Stimulated activated CD4-positive, alpha-beta T cell treated with anti-CD3 and anti-CD28 coated beads, Interleukin-2, amount 100 ng/mL, for 24 hours (primary cell): ENCODE measurements at regions not wholly inside any gene's neighbourhood (a gene's known extent, or its start where the extent isn't known, plus 50 kb on each side); places are given as distances from the start of the nearest gene placed in this dataset.

ENCODE experiments used
- DNase-seq, 2 donors: peaks; one replicate each; pipeline ENCODE4 v3.0.0-alpha.2; 2020

- no peak for DNase-seq
These were observed 125.1 kb upstream of the OSMR start for GRCh38 chr5:38720554-38721361.

GRCh38 chr5:38722918-38723317, 122.9 kb upstream of the OSMR start:
- DNase-seq = no peak

- no peak for DNase-seq
These were observed 122.4 kb upstream of the OSMR start for GRCh38 chr5:38723426-38723825.

GRCh38 chr5:38724301-38725030, 121.3 kb upstream of the OSMR start:
- DNase-seq = no peak

DNA sequence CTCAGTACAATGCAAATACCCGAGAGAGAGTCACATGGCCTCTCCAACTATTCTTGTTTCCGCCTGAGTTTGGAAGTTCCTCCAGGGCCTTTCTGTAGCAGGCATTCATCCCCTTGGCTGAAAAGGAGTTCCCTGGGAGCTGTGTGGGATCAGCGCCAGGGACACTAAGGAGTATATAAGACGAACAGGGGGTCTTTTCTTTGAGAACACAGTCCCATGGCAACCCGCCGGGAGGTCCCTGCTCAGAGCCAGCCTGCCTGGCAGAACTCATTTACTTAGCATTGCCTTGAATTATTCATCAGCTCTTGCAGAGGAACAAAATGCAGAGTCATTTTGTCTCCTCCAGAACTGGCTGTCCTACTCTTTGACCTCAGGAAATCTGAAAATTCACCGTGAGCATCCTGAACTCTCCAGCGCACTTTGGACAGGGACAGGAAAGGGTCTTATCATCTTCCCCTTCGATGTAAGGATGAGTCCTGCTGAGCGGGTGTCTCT, 120.4 kb upstream of the OSMR start:
- no peak for DNase-seq

DNA sequence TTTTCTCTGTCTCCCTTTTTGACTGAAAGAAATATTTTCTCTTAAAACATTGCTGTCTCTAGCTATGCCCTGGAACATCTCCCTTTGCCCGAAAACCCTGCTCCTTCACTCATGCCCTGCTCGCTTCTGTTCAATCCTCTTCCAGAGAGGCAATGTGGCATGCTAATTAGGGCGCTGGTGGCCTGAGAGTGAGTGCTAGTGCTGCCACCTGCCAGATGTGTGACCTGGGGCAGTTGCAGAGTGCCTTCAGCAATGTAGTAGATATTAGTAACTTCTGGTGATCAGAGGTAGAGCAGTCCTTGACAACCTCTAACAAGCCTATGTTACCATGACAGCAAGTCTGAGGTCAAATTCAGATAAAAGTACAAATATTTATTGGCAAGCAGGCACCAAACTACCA, 119.5 kb upstream of the OSMR start:
- DNase-seq = no peak

DNA sequence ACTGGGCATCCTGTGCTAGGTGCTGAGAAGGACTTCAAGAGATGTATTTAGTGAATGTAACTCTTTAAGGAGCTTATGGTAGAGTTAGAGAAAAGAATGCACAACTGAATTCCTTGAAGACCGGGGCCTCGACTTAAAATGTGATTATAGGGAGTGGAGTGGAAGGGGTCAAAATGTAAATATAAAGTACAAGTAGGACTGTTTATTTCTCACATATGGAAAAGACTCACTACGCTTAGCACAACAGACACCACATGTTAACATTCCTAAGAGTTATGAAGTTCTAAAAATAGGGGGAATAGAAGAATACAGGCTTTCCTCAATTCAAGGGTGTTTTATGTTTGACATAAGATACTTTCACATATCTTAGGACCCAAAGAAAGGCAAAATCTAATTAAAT, 117.8 kb upstream of the OSMR start:
- DNase-seq = no peak

GRCh38 chr5:38731461-38731860, 114.4 kb upstream of the OSMR start:
- no peak for DNase-seq

GRCh38 chr5:38734353-38734752, 111.5 kb upstream of the OSMR start:
- DNase-seq = no peak

DNA sequence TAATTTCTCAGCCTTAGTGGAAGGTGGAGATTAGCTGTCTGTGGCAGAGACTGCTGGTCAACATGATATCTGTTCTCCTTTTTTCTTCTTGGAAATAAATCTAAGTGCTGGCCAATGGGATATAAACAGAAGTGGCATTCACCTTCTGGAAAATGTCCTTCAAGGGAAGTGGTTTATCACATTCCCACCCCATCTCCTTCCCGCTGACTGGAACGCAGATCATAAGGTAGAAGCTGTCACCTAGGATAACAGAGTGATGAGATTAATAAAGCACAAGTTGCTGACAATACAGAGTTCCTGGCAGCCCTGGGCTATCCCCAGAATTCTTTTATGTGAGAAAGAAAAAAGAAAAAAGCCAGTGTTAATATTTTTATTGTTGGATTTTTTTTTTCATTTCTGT, 109.7 kb upstream of the OSMR start:
- no peak for DNase-seq

GRCh38 chr5:38737976-38738375, 107.8 kb upstream of the OSMR start:
- no peak for DNase-seq

- no peak for DNase-seq
These were observed 106.7 kb upstream of the OSMR start for GRCh38 chr5:38739011-38739704.

DNA sequence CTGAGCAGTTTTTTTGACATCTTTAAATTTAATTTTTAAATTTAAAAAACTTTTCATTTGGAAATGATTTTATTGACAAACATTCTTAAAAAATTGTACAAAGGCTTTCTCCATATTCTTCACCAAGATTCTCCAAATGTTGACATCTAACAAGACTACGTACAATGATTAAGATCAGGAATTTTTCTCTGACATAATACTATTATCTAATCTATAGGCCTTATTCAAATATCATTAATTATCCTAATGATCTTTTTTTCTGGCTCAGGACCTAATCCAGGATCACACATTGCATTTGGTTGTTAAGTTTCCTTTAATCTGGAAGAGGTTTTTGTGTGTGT, 106.1 kb upstream of the OSMR start:
- DNase-seq = no peak

- DNase-seq = no peak
These were observed 103.0 kb upstream of the OSMR start for GRCh38 chr5:38742821-38743220.

DNA sequence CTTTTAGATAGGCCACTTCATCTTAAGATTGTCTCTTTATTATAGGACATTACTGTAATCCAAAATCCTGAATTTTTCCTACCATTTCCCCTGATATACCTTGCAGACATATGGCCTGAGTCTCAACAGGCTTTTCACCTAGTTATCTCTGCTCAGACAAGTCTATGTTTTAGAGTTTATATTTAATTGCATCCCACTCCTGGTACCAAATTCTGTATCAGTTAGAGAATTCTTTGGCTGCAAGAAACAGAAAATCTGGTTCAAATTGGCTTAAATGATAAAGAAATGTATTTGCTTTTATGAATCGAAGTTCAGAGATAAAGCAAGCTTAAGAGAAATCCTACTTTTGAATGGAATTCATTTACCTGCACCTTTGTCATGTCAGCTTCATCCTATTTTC, 102.2 kb upstream of the OSMR start:
- no peak for DNase-seq

DNA sequence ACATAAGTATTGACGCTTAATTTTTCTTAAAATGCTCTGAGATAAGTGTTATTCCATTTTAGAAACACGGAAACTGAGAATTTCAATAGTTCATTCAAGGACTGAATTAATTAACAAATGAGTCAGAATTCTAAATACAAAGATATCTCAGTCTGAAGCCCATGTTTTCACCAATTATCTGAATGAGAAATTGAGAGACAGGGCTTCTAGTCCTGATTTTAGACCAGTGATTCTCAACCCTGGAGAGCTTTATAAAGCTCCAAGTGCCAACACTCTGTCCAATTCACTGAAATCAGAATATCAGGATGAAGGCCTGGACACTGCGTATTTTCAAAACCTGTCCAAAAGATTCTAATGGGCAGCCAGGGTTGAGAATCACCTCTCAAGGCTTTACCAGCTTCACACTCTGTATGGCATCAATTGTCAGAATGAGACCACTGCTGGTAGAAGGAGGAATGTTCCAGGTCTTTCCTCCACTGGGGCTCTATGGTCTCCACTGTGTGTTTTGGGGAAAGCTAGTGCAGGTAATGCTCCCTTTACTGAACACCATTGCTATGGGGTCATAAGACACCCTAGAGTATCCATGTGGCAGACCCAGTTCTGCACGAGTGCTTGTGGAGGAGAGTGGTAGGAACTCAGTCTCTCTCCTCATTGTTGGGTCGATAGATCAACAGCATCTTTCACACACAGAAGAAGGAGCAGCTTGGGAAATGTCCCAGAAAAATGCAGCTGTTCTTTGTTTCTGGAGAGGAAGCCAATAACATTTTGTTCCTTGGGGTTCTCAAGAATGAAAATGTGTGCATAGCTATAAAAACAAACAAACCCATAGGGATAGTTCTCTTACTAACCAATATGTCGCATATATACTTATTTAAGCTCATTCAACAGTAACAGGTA, 99.7 kb upstream of the OSMR start:
- DNase-seq = no peak

DNA sequence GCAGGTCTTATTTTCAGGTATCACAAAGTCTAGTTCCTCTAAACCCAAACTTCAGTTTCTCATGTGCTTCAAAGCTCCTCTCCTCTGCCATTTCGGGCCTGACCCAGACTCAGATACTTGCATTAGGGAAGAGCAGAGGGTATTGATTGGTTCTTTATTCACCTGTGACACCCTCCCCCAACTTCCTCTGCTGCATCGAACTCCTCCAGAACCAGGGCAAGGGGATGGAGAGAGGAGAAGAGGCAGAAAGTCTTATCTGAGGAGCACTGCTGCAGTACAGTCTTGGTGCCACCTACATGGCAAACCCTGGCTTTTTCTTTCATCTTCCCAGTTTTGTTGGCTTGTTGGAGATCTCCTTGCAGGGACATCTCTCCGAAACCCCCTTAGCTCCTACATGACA, 96.0 kb upstream of the OSMR start:
- DNase-seq = no peak

DNA sequence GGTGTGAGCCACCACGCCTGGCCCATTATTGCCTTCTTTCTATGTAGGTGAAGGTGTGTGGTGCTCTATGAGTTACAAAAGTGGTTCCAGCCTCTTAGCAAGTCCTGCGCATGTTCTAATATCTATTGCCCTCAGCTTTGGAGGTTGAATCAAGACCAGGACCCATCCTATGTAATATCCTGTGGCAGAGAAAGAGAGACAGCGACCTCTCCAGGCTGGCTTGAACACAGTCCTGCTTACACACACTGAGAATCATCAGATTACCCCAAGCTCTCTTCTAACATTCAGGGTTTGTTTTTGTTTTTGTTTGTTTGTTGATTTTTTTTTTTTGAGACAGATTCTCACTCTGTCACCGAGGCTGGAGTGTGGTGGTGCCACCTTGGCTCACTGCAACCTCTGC, 94.7 kb upstream of the OSMR start:
- no peak for DNase-seq

DNA sequence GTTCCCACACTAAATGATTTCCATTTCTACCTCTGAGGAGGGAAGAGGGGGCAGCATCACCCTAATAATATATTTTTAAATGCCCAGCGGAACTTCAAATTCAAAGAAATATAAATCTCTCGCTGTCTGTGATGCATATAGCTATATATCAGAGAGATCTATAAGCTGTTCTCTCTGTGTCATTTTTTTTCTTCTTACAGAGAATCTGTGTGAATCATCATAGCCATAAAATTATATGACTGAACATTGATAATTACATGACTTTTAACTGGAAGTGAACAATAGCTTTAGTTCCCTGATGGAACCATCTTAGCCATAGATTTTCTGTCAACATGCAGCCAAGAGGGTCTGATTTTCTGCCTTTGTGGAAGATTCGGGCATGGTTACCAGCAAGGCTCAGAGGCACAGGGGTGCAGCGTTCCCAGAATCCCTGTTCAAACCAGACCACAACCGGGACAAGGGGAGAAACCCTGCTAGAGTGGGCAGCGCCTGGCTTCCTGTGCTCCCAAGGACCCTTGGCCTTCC, 93.7 kb upstream of the OSMR start:
- no peak for DNase-seq

DNA sequence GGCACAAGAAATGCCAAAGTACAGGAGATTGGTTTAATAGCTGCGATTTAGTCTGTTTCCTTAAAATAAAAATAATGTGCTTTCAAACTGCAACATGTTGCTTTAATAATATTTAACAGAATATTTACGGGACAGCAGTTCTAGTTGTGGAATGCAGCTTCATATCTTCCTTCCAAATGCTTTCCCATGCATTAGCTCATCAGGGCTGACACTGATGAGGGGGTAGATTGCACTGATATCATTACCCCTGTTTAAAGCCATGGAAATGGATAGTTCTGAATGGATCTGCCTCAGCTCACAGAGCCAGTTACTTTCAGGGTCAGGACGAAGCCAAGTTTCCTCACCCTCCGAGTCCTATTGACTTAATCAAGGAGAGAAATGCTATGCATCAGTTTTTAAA, 93.2 kb upstream of the OSMR start:
- DNase-seq = no peak

- DNase-seq = no peak
These were observed 92.7 kb upstream of the OSMR start for GRCh38 chr5:38753141-38753540.

DNA sequence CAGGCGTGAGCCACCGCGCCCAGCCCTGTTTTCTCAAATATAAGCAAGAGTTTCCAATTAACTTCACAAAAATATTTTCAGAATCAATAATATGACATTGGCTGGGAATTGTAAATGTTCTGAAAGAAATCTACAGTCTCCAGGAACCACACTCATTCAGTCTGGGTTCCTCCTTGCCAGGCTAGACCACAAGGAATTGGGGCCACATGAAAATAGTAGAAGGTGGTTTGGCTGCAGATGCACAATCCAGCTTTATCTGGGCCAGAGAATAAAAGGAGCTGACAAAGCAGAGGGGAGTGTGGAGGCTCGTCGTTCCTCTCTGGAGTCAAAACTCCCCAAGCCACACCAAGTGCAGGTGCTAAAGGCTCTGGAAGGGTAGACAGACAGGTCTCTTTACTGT, 92.0 kb upstream of the OSMR start:
- no peak for DNase-seq

DNA sequence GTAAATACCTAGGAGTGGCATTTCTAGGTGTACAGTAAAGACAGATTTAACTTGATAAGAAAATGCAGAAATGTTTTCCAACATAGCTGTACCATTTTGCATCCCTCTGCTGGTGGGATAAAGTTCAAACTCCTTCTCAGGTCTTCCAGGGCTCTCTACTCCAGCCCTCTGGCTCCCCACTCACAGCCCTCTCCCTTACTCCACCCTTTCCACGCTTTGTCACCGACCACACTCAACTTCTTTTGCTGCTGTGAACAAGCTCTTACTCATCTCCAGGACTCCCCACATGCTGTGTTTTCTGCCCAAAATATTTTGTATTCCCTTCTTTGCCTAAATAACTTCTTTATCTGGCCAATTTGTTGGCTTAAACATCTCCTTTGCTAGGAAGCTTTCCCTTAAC, 90.6 kb upstream of the OSMR start:
- no peak for DNase-seq
